H9 (cell line): ENCODE measurements at regions not wholly inside any gene's neighbourhood (a gene's known extent, or its start where the extent isn't known, plus 50 kb on each side); places are given as distances from the start of the nearest gene placed in this dataset.

ENCODE experiments used
- DNase-seq: peaks from one replicate; pipeline ENCODE4 v3.0.0-alpha.2; 2017
- H2AFZ ChIP-seq: one replicate; pipeline ENCODE4 v1.6.1; 2013; ENCODE audit warnings: mild to moderate bottlenecking, low read length, control low read depth, moderate library complexity
- H2AK5ac ChIP-seq: 2 replicates; pipeline ENCODE4 v1.6.1; 2013; ENCODE audit warnings: low read length, control low read depth, mixed read lengths; ENCODE audit not compliant: insufficient read length
- H2BK120ac ChIP-seq: one replicate; pipeline ENCODE4 v1.6.1; 2013; ENCODE audit warnings: low read depth, mild to moderate bottlenecking, low read length, control low read depth, inconsistent platforms; ENCODE audit not compliant: poor library complexity, severe bottlenecking
- H2BK12ac ChIP-seq: 2 replicates; pipeline ENCODE4 v1.6.1; 2013; ENCODE audit warnings: low read length, control low read depth, mixed read lengths, low read depth; ENCODE audit not compliant: insufficient read length
- H2BK15ac ChIP-seq: 2 replicates; pipeline ENCODE4 v1.6.1; 2013; ENCODE audit warnings: low read depth, low read length, control low read depth
- H2BK20ac ChIP-seq: one replicate; pipeline ENCODE4 v1.6.1; 2013; ENCODE audit warnings: low read depth, mild to moderate bottlenecking, low read length, control low read depth, inconsistent platforms; ENCODE audit not compliant: poor library complexity, severe bottlenecking
- H2BK5ac ChIP-seq: 2 replicates; pipeline ENCODE4 v1.6.1; 2013; ENCODE audit warnings: low read length, control low read depth, mixed read lengths; ENCODE audit not compliant: insufficient read length
- H3K14ac ChIP-seq: 2 replicates; pipeline ENCODE4 v1.6.1; 2013; ENCODE audit warnings: low read length, control low read depth; ENCODE audit not compliant: insufficient read depth
- H3K18ac ChIP-seq: 2 replicates; pipeline ENCODE4 v1.6.1; 2013; ENCODE audit warnings: low read depth, mild to moderate bottlenecking, mixed read lengths, low read length, control low read depth; ENCODE audit not compliant: insufficient read length
- H3K23ac ChIP-seq: 2 replicates; pipeline ENCODE4 v1.6.1; 2013; ENCODE audit warnings: low read length, control low read depth, mixed read lengths, low read depth; ENCODE audit not compliant: insufficient read length
- H3K23me2 ChIP-seq: 2 replicates; pipeline ENCODE4 v1.6.1; 2013; ENCODE audit warnings: low read depth, mild to moderate bottlenecking, mixed read lengths, low read length, control low read depth; ENCODE audit not compliant: insufficient read length, poor library complexity, severe bottlenecking
- H3K27ac ChIP-seq: 2 replicates; pipeline ENCODE4 v1.5.1; 2013; ENCODE audit warnings: low read length, control low read depth, mixed read lengths, low read depth; ENCODE audit not compliant: insufficient read length
- H3K27me3 ChIP-seq: 2 replicates; pipeline ENCODE4 v1.6.1; 2013; ENCODE audit warnings: low read length, control low read depth, inconsistent platforms; ENCODE audit not compliant: insufficient read depth
- H3K4ac ChIP-seq: 2 replicates; pipeline ENCODE4 v1.6.1; 2013; ENCODE audit warnings: low read depth, mild to moderate bottlenecking, control low read depth, inconsistent platforms, low read length, moderate library complexity
- H3K4me1 ChIP-seq: 2 replicates; pipeline ENCODE4 v1.6.1; 2013; ENCODE audit warnings: low read length, control low read depth, inconsistent platforms; ENCODE audit not compliant: insufficient read depth
- H3K4me2 ChIP-seq: 2 replicates; pipeline ENCODE4 v1.6.1; 2013; ENCODE audit warnings: low read length, control low read depth, mixed read lengths; ENCODE audit not compliant: insufficient read length, insufficient read depth
- H3K56ac ChIP-seq: 2 replicates; pipeline ENCODE4 v1.6.1; 2013; ENCODE audit warnings: low read depth, mild to moderate bottlenecking, mixed read lengths, low read length, control low read depth; ENCODE audit not compliant: insufficient read length
- H3K79me1 ChIP-seq: 2 replicates; pipeline ENCODE4 v1.6.1; 2013; ENCODE audit warnings: low read depth, mild to moderate bottlenecking, moderate library complexity, low read length, control low read depth, inconsistent platforms; ENCODE audit not compliant: insufficient read depth, poor library complexity, severe bottlenecking
- H3K79me2 ChIP-seq: 2 replicates; pipeline ENCODE4 v1.6.1; 2013; ENCODE audit warnings: low read length, control low read depth, inconsistent platforms; ENCODE audit not compliant: insufficient read depth
- H3K9ac ChIP-seq: 2 replicates; pipeline ENCODE4 v1.6.1; 2013; ENCODE audit warnings: low read length, control low read depth, mixed read lengths; ENCODE audit not compliant: insufficient read length; ENCODE audit errors: extremely low read depth
- H3K9me3 ChIP-seq: one replicate; pipeline ENCODE4 v1.6.1; 2013; ENCODE audit warnings: low read depth, low read length, inconsistent platforms; ENCODE audit not compliant: control insufficient read depth
- H3T11ph ChIP-seq: one replicate; pipeline ENCODE4 v1.6.1; 2013; ENCODE audit warnings: mild to moderate bottlenecking, low read length, control low read depth, inconsistent platforms
- H4K20me1 ChIP-seq: one replicate; pipeline ENCODE4 v1.6.1; 2013; ENCODE audit not compliant: control insufficient read depth, insufficient read length, insufficient read depth
- H4K5ac ChIP-seq: 2 replicates; pipeline ENCODE4 v1.6.1; 2013; ENCODE audit warnings: low read depth, mild to moderate bottlenecking, mixed read lengths, low read length, control low read depth; ENCODE audit not compliant: insufficient read length
- H4K8ac ChIP-seq: replicated peaks from 2 replicates; pipeline ENCODE4 v1.6.1; 2013; ENCODE audit warnings: low read length, control low read depth, mixed read lengths, low read depth; ENCODE audit not compliant: insufficient read length
- H4K91ac ChIP-seq: 2 replicates; pipeline ENCODE4 v1.6.1; 2013; ENCODE audit warnings: low read depth, mild to moderate bottlenecking, moderate library complexity, mixed read lengths, low read length, control low read depth; ENCODE audit not compliant: insufficient read length
- H3K27ac Mint-ChIP-seq, 3 experiments: 2 replicates in 2 of 3; 3 replicates in 1 of 3; pipeline ENCODE4 v1.8.0; 2020 to 2021; ENCODE audit warnings: mixed read lengths in 3 of 3, mild to moderate bottlenecking in 1 of 3, moderate library complexity in 1 of 3
- H3K27me3 Mint-ChIP-seq: 2 replicates; pipeline ENCODE4 v1.8.0; 2021; ENCODE audit warnings: low read depth, mild to moderate bottlenecking, moderate library complexity, mixed read lengths
- H3K36me3 Mint-ChIP-seq, 3 experiments: 2 replicates in 2 of 3; 3 replicates in 1 of 3; pipeline ENCODE4 v1.8.0; 2020 to 2021; ENCODE audit warnings: low read depth in 3 of 3, mixed read lengths in 3 of 3; ENCODE audit not compliant: insufficient read depth in 1 of 3
- H3K4me1 Mint-ChIP-seq, 2 experiments: 2 replicates each; pipeline ENCODE4 v1.8.0; 2020; ENCODE audit warnings: mixed read lengths in 2 of 2
- H3K4me3 Mint-ChIP-seq, 2 experiments: 2 replicates in 1 of 2; 3 replicates in 1 of 2; pipeline ENCODE4 v1.8.0; 2020 to 2021; ENCODE audit warnings: mild to moderate bottlenecking in 2 of 2, mixed read lengths in 2 of 2, moderate library complexity in 1 of 2
- H3K9me3 Mint-ChIP-seq, 2 experiments: 2 replicates in 1 of 2; 3 replicates in 1 of 2; pipeline ENCODE4 v1.8.0; 2020; ENCODE audit warnings: mild to moderate bottlenecking in 2 of 2, mixed read lengths in 2 of 2, moderate library complexity in 1 of 2
- CTCF ChIP-seq: fragments of 200-600 bp; sonication (generic); conservative IDR thresholded peaks from 3 replicates; pipeline ENCODE4 v1.8.0; 2021; ENCODE audit warnings: antibody characterized with exemption, mild to moderate bottlenecking
- WGBS: extraction: QIAGEN DNeasy Blood & Tissue Kit; methylation state at CpG from one replicate; pipeline ENCODE4 v1.1.7; 2013; ENCODE audit warnings: missing lambda C conversion rate, low lambda C conversion rate, mixed read lengths; ENCODE audit not compliant: insufficient read length; ENCODE audit errors: extremely low coverage; 5-methylcytosine and 5-hydroxymethylcytosine counted together

- Histone ChIP-seq H4K8ac (no peak overlapping the region), H3K4me2 (no peak overlapping the region), H2BK12ac (no peak overlapping the region), H3K23ac (no peak overlapping the region), H3K27ac (no peak overlapping the region), H3K27me3 (no peaks in the 10 kb centered on the region), H2BK120ac (no peak overlapping the region), H2AFZ (no peak overlapping the region), H3K79me2 (no peaks in the 10 kb centered on the region), H3K9ac (no peak overlapping the region), H3K23me2 (no peaks in the 10 kb centered on the region), H3K4ac (no peak overlapping the region), H3K14ac (no peak overlapping the region), H3K9me3 (no peaks in the 10 kb centered on the region), H2BK5ac (no peak overlapping the region), H3K79me1 (no peaks in the 10 kb centered on the region), H2AK5ac (no peak overlapping the region), H4K91ac (no peak overlapping the region), H4K20me1 (no peaks in the 10 kb centered on the region), H3K4me1 (no peaks in the 10 kb centered on the region; the same call in 1 of the 2 replicates), H3T11ph (no peak overlapping the region), H4K5ac (no peak overlapping the region), H2BK15ac (no peak overlapping the region), H2BK20ac (no peak overlapping the region), H3K56ac (no peak overlapping the region), H3K18ac (no peak overlapping the region)
- Mint-ChIP-seq H3K27me3 (no peaks in the 10 kb centered on the region; the same call in 1 of the 2 replicates), H3K4me1 (no peaks in the 10 kb centered on the region), H3K36me3 (no peaks in the 10 kb centered on the region), H3K4me3 (no peak overlapping the region), H3K9me3 (peaks cover 3 to 4% of the 10 kb centered on the region in 2 experiments; a peak in 3 of 5 replicates), H3K27ac (no peak overlapping the region)
- TF ChIP-seq CTCF, result no peak
- WGBS, result no CpG with 5 or more reads among the region's 2 CpGs
- no peak for DNase-seq
Observed at GRCh38 chr2:67524213-67524612, 127.1 kb downstream of the ETAA1 start.
